ENCODE measurements at regions not wholly inside any gene's neighbourhood (a gene's known extent, or its start where the extent isn't known, plus 50 kb on each side); places are given as distances from the start of the nearest gene placed in this dataset.

- no peak for TF ChIP-seq POLR2A (IDR thresholded peaks at IDR 0.05)
- no peak for TF ChIP-seq CTCF (IDR thresholded peaks at IDR 0.05)
These were observed 84.6 kb upstream of the GUCY1A2 start for GRCh38 chr11:107102692-107103477.
